GM19043 (cell line): ENCODE measurements at regions not wholly inside any gene's neighbourhood (a gene's known extent, or its start where the extent isn't known, plus 50 kb on each side); places are given as distances from the start of the nearest gene placed in this dataset.

ENCODE experiments used
- ATAC-seq: cut with Tn5 transposase; IDR thresholded peaks from one replicate; pipeline ENCODE4 v1.9.1; 2021; ENCODE audit warnings: low read depth; ENCODE audit not compliant: unreplicated experiment

DNA sequence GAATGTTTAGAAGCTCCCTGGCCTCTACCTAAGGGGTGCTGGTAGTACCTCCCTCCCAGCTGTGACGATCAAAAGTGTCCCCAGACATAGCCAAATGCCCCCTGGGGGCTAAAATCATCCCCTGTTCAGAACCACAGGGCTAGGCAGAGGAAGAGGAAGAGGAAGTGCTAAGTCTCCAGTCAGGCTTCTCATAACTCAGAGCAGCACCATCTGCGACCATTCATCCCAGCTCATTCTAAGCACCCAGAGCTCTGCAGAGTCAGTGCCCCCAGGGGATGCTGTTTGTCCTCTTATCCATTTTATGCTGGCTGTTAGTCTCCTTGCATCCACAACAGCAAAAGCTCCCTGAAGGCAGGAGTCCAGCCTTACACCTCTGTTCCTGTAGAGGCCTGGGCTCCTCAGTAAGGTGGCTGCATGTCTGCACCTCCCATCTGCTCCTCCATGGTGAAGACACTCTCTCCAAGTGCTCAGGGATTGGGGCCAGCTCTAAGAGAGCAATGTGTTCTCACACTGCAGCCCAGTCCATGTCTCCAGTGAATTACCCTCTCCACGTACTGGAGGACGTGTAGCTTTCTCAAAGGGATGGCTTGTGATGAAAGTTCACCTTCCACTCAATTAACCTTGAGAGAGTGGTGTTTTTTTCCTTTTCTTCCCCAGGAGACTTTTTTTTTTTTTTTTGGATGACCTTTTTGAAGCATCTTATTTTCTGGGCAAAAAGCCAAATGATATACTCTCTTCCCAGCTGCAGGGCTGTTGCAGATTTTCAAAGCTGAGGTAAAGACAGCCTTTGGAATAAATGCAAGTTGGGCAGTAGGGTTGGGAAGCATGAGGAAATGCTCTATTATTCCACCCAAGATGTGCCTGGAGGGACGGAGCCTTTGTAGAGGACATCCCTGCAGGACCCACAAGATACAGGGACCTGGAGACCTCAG, 158.9 kb upstream of the SLC14A2 start:
- no peak for ATAC-seq

DNA sequence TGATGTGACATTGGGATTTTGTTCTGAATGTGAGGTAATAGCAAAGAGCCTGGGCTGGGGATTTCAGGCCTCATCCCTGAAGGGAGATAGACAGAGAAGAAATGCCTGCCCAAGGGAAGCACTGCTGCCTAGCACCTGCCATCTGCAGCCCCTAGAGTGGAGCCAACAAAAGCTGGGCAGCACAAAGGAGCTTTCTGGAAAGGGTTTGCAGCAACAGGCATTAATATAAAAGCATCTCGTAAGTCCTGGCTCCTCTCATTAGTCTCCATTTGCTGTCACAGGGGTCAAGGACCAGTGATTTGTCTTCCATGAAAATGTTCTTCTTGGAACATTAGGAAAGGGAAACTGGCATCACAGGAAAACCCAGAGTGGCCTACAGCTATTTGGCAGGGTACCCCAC, 157.2 kb upstream of the SLC14A2 start:
- no peak for ATAC-seq

DNA sequence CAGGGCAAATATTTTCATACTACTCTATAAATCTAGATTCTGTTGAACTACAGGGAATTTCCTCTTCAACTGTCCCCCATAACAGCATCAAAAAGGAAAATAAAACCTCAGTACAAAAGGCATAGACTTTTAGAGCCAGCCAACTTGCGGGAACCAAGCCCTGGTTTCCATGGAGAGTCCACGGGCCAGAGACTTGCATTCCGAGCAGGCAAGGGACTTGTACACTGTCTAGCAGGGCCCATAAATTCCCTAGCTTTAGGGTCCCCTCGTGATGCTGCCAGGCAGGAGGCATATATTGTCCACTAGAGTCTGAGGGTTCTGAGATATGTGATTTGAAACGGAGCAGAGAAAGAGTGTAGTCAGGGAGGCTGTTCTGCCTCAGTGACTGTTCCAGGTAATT, 153.1 kb upstream of the SLC14A2 start:
- no peak for ATAC-seq

DNA sequence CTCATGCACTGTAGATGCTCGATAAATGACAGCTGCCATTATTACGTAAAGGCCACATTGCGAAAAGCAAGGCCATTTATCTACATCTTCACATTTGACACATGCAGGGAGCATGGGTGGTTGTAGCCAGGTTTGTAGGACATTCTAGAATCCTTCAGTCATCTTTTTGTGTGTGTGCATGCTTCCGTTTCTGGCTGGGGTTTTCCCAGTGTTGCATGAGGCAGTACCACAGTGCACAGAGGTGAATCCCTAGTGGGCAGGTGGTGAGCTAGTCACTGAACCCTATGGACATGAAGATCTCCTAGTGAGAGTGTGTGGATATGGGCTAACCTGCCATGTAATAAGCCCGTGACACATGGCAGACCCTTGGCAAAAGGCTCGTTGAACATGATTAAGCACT, 151.8 kb upstream of the SLC14A2 start:
- no peak for ATAC-seq

DNA sequence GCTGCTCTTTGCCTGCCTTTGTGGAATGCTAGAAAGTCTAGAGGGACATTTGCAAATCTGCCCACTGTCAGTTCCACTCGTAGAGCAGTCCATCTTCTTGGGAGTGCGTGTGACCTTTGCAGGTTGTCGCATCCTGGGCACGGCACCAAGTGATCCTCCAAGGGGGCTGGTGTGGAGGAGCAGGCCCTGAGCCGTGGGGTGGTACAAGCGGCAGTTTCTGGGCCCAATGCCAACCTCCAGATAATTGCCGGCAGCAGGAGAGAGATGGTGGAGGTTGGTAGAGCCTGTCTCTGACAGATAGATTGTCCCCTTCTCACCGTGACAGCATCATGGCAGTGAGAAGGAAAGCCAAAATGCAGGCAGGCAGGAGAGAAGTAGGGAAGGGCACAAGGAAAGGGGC, 150.7 kb upstream of the SLC14A2 start:
- no peak for ATAC-seq

DNA sequence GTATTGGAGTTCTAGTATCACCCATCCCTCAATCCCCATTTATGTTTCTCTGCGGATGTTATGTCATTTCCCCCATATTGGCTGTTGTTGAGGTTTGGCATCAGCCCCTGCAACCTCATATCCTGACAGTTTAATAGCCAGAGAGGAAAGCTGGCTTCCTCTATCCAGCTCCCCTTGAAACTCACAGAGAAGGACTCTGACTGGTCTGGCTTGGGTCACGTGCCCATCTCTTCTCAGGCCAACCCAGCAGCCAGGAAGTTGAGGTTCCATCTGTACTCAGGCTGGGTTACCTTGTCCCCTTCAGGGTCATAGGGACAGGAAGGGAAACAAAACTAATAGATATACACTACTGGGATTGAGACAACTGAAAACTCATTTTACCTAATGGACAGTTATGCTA, 148.0 kb upstream of the SLC14A2 start:
- no peak for ATAC-seq

DNA sequence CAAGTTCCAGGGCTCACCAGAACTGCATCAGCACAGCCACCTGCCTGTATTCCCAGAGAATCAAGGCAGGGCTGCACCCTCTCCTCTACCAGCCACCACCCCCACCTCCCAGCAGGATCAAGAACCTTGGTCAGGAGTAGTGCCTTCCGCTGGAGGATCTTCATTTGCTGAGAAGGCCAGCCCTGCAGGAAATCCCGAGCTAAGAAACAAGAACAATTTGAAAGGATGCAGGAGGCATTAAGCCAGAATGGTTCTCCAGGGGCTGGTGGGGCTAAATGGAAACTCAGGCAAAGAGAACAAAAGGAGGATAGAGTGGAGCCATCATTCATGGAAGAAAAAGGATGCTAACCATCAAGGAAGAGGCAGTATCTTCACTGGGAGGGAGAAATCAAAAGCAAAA, 147.3 kb upstream of the SLC14A2 start:
- no peak for ATAC-seq

DNA sequence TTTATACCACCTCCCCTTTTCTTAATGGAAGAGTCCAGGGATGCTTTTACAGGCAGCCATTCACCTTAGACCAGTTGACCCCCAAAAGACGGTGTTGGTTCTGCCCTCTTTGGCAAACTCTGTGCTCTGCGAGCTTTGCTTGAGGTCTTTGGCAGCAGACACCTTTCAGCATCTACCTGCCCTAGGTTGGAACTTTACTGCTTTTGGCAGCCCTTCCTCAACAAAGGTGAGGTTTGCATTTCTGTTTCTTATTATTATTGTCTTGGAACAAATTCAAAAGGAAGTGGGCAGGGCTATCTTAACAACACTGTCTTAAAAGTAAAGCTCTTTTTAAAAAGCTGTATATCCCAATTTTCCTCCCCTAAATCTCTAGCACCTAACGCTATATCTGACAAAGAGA, 136.4 kb upstream of the SLC14A2 start:
- ATAC-seq: no peak

DNA sequence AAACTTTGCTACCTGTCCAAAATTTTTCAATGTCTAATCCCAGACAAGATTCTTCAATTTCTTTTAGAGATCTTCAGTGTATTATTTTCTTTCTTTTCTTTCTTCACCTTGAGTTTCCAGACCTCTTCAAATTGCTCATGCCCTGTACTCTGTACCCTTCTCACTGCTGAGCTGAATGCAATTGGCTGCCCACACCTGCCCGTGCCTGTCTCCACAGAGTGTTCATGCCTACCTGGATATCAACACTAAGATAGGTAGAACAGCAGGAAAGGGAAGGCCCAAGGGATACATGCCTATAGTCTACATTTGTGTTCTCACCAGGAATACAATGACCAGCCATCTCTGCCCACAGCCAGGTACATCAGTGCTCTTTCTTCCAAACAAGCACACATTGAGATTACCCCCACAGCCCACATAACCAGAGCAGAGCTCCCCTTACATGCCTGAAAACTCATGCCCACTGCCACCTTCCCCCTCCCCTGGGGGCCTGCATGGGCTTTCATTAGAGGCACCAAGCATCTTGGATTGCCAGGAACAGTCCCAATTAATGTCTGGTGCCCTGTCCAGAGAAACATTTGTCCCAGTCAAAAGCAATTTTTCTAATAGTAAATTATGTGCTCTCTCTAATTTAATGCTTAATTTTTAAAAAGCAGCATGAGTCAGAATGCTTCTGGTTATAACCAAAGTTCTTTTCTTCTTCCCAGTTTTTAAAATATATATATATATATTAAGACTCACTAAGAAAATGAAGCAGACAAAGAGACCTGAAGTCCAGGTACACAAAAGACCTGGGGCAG, 134.9 kb upstream of the SLC14A2 start:
- ATAC-seq: no peak

DNA sequence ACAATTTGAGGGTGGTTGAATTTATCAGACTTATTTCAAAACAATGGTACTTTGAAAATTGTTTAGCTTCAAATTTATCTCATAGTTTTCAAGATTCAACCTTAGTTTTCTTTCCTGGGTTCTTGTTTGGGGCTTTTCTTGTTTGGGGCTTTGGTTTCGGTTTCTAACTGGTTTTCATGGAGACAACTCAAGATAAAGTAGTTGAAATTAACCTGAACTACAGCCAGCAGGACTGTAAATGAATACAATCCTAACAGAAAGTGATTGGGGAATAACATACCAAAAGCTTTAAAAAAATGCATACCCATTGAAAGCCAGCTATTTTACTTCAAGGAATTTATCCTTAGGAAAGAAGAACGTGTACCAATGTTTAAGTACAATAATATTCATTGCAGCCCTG, 133.5 kb upstream of the SLC14A2 start:
- no peak for ATAC-seq

DNA sequence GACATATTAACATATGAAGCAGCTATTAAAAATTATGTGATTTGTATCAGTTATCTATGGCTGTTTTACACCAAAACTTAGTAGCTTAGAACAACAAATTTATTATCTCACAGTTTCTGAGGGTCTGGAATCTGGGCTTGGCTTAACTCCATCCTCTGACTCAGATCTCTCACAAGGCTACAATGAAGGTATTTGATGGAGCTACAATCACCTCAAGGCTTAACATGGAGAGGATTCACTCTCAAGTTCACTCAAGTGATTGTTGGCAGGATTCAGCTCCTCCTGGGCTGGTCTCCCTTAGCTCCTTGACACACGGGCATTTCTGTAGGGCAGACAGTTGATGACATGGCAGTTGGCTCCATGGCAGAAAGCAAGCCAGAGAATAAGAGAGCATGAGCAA, 133.0 kb upstream of the SLC14A2 start:
- ATAC-seq: no peak

DNA sequence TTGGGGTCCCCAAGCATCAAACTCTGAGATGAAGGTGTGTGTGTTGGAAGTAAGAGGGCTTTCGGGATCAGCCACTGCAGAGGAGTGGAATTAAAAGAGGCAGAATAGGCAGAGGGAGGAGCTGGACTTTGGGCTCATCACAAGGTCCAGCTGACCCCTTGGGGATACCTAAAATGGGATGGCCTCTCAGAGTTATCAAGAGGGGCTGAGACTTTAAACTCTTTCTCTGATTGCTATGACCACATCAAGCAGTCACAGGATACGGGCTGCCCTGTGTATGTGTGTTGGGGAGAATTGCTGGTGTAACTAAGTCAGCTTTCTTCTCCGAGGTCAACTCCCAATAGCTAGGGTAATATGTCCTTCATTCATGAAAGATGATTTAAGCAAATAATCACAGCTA, 127.7 kb upstream of the SLC14A2 start:
- ATAC-seq: no peak

DNA sequence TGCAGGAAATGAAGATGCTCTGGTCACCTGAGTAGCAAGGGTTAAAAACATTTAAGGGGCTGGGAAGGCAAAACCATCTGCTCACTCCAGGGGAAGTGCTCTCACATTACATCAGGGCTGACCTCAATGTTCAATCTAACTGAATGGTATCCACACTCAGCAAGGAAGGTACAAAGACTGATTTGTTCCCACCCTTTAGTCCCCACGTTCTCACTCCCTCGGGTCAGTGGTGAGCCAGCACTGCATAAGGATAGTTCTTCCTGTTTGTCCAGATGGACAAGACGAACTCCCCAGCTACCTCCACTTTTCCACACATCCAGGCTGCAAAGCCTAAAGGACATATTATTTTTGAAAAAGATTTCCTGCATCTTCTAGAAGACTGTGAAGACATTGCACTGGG, 126.6 kb upstream of the SLC14A2 start:
- no peak for ATAC-seq

DNA sequence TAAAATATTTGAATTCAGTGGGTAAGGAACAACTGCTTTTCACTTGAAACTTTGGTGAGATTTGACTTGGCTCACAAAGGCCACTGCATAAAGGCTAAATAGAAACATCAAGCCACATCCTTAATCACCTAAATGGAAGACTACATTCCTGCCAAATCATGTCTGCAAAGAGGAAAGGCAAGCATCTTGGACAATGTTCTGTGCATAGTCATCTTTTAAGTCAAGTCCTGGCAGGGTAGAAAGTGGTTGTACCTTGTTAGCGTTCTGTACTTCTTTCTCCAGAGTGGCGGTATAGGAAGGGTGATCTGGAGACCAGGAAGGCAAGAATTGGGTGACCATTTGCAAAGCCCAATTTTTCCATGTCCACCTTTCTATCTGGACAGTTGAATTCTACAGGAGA, 121.4 kb upstream of the SLC14A2 start:
- ATAC-seq: no peak

DNA sequence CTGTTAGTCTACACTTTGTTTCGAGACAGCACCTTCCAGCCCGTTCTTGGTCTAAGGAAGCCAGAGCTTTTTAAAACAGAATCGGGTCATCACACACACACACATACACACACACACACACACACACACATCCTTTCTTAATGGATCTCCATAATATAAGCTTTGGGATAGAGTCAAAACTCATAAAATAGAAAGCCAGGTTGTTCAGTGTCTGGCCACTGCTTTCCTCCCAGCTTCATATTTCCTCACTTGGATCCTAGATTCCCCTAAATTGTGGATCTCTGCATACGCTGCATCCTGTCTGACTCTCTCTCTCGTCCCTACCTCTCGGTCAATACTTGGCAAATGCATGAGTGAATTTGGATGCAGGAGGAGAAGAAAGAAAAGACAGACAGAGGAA, 120.5 kb upstream of the SLC14A2 start:
- ATAC-seq: no peak

DNA sequence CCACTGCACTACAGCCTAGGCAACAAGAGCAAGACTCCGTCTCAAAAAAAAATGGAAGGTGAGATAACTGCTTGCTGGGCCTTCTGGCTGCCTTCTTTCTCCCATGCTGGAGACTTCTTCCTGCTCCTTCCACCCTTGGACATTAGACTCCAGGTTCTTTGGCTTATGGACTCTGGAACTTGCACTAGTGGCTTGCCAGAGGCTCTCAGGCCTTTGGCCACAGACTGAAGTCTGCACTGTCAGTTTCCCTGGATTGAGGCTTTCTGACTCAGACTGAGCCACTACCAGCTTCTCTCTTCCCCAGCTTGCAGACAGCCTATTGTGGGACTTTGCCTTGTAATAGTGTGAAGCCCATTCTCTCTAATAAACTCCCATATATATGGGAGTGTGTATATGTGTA, 118.5 kb upstream of the SLC14A2 start:
- no peak for ATAC-seq

DNA sequence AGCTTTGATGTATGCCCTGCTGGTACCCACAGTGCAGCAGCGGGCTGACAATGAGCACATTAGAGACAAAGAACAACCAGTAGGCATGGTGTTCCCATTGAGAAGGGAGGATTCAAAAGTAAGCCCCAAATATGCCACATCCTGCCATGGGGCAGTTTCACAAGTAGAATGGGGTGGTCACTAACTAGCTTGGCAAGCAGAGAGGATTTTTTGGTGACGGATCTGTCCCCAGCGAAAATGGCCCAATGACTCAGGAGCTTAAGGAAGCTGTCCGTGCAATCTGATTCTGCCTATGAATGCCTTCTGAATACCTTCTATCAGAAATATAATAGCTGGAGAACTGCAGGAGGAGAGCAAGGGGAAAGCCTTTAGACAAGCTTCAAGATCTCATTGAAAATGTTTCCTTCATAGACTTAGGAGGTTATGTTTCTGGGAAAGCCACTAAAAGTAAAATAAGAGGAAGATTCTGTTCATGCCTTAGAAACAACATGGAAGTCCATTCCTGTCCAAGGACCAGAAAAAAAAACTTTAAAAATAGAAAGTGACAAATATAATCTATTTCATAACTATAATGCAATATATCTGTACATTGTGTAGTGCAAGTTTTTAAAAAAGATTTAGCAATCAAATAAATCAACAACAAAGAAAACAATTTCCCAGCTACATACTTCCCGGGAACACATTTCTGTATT, 117.5 kb upstream of the SLC14A2 start:
- no peak for ATAC-seq

DNA sequence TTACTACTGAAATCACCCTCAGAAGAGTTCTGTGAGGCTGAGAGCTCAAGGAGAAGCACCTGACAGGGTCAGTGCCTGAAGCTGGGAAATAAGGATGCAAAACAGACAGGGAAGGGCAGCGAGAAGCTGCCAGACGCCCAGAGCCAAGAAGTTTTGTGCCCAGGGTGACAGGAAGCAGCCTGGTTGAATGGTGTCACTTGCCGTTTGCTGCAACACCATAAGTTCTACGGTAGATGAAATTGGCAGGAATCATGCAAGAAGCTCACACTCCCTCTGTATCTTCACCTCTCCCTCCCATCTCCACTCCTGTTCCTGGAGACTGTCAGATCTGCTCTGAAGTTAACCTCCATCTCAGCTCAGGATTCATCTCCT, 117.0 kb upstream of the SLC14A2 start:
- no peak for ATAC-seq

DNA sequence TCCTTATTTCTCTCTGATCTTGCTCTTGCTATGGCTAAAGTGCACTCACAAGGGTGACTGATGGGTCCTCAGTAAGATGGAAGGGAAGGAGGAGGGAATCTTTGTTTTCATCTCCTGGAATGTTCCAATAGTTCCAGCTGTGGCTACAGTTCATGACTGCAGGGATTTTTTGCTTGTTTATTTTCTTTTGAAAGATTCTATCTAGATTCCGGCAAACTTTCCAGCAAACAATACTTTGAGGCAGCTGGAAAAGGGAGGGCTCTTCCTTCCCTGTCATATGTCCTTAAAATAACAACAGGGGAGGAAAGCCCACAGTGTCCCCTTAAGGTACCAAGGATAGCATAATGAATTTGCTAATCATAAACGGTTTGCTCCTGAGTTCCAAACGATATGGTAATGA, 111.3 kb upstream of the SLC14A2 start:
- no peak for ATAC-seq

DNA sequence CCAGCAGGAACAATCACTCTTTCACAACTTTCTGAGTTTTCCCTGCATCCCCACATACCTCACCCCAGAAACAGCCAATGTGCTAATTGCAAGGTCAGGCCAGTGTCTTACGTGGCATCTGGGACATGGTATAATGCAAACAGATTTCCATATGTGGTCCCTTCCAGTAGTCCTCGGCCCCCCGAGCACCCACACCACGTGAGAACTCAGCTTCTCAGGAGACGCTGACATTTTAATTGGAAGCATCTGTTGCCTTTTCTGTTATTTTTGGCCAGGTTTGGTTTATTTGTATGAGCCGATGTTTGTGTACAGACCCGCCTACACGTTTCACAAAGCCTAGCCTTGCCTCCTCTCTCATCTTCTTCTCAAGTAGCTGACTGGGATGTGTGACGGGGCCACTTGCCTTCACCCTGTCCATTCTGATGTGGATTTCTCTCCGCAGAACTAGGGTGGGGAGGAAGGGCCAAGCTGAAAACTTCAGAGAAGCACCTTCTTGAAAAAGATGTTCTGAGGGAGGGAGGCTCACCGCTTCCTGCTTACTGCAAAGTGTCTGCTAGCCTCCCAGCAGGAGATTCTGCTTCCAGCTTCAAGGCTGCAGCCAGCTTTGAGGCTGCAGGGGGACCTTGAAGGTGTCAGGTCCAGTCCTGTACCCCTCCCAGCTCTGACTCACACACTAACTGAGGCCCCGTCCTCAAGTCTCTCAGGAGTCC, 109.6 kb upstream of the SLC14A2 start:
- ATAC-seq: no peak

DNA sequence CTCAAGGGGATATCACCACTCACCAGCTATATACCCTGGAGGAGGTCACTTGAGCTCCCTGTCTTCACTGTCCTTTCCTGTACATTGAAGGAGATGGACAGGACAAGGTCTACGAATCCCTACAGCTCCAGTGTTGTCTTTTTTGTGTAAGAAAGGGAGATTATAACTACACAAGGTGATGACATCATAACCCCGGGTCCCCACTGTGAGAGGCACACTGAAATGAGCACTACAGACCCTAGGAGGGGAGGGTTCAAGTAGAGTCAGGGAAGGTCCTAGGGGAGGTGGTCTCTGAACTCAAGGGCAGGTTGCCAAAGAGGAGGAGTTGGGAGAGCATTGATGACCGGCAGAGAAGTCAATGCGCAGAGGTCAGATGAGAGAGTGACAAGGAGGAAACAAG, 108.3 kb upstream of the SLC14A2 start:
- no peak for ATAC-seq
